Prostate gland (tissue), 2 donors: ENCODE measurements at regions not wholly inside any gene's neighbourhood (a gene's known extent, or its start where the extent isn't known, plus 50 kb on each side); places are given as distances from the start of the nearest gene placed in this dataset.

Experiments
- DNase-seq: peaks from one replicate; pipeline ENCODE4 v3.0.0-alpha.2; 2019; ENCODE audit warnings: low spot score
- H3K27ac ChIP-seq, 2 donors: fragments of 200-600 bp; sonication (generic); 2 replicates each; pipeline ENCODE4 v1.5.1; 2017 to 2019
- H3K27me3 ChIP-seq: fragments of 200-600 bp; sonication (generic); replicated peaks from 2 replicates; pipeline ENCODE4 v1.5.1; 2019; ENCODE audit not compliant: insufficient read depth
- H3K36me3 ChIP-seq, 2 donors: fragments of 200-600 bp; sonication (generic); 1 replicate in 1 of 2; 2 replicates in 1 of 2; pipeline versions ENCODE4 v1.5.1 to v1.8.1; 2017 to 2019
- H3K4me1 ChIP-seq: fragments of 200-600 bp; sonication (generic); replicated peaks from 2 replicates; pipeline ENCODE4 v1.5.1; 2019
- H3K4me3 ChIP-seq, 2 donors: fragments of 200-600 bp; sonication (generic); 2 replicates each; pipeline ENCODE4 v1.5.1; 2017 to 2019
- H3K9me3 ChIP-seq: fragments of 200-600 bp; sonication (generic); 2 replicates; pipeline ENCODE4 v1.5.1; 2017
- POLR2A ChIP-seq: fragments of 450-650 bp; IDR thresholded peaks from one replicate; pipeline ENCODE4 v1.6.1; 2016; ENCODE audit warnings: antibody characterized with exemption, mild to moderate bottlenecking
- POLR2AphosphoS5 ChIP-seq: sonication (generic); formaldehyde crosslinking; IDR thresholded peaks from one replicate; pipeline ENCODE4 v1.6.1; 2017; ENCODE audit warnings: antibody characterized with exemption
- WGBS: methylation state at CpG from one replicate; pipeline ENCODE4 v1.1.5; 2018; 5-methylcytosine and 5-hydroxymethylcytosine counted together
- intact Hi-C: fragments of 100-400 bp; cut with DNase I; formaldehyde crosslinking; loops from one replicate; pipeline ENCODE4 v1.14.2; 2022
- TF ChIP-seq, protein P1 (sequence below), 4 experiments: fragments of 200-600 bp in 2 of 4; fragments of 450-650 bp in 2 of 4; sonication (generic) in 2 of 4; IDR thresholded peaks; 1 replicate in 3 of 4; 2 replicates in 1 of 4; pipeline ENCODE4 v1.5.1; 2016 to 2019; ENCODE audit warnings: antibody characterized with exemption in 4 of 4, mild to moderate bottlenecking in 2 of 4, moderate library complexity in 2 of 4

DNA sequence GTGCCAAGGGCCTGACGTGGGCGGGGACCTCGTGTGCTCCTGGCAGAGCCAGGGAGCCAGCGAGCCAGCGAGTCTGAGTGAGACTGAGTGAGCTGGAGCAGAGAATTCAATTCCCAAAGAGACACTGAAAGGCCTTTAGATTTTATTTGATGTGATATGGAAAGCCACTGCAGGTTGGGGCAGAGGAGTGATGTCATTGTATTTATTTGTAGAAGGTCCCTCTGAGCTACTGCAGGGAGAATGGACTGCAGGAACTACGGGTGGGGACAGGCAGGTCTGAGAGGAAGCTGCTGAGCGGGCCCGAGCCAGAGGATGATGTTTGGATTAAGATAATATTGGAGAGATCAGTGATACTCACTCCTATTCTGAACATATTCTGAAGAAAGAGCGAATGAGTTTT is 445.8 kb upstream of the ANKRD30A start:
- H3K4me1 ChIP-seq, result no peaks in the 10 kb centered on the region
- H3K27ac ChIP-seq, result no peak overlapping the region
- intact Hi-C loops, result no loop called here
- no peaks in the 10 kb centered on the region for H3K36me3 ChIP-seq
- H3K9me3 ChIP-seq, result no peaks in the 10 kb centered on the region
- H3K4me3 ChIP-seq, result no peak overlapping the region
- H3K27me3 ChIP-seq, result no peaks in the 10 kb centered on the region
- DNase-seq, result no peak
- 47% methylated on average over 9 of the region's 9 CpGs for WGBS
- TF ChIP-seq POLR2AphosphoS5, result no peak
- TF ChIP-seq POLR2A, result no peak
- TF ChIP-seq, protein P1, sequence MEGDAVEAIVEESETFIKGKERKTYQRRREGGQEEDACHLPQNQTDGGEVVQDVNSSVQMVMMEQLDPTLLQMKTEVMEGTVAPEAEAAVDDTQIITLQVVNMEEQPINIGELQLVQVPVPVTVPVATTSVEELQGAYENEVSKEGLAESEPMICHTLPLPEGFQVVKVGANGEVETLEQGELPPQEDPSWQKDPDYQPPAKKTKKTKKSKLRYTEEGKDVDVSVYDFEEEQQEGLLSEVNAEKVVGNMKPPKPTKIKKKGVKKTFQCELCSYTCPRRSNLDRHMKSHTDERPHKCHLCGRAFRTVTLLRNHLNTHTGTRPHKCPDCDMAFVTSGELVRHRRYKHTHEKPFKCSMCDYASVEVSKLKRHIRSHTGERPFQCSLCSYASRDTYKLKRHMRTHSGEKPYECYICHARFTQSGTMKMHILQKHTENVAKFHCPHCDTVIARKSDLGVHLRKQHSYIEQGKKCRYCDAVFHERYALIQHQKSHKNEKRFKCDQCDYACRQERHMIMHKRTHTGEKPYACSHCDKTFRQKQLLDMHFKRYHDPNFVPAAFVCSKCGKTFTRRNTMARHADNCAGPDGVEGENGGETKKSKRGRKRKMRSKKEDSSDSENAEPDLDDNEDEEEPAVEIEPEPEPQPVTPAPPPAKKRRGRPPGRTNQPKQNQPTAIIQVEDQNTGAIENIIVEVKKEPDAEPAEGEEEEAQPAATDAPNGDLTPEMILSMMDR (IDR thresholded peaks at IDR 0.05), result no peak

DNA sequence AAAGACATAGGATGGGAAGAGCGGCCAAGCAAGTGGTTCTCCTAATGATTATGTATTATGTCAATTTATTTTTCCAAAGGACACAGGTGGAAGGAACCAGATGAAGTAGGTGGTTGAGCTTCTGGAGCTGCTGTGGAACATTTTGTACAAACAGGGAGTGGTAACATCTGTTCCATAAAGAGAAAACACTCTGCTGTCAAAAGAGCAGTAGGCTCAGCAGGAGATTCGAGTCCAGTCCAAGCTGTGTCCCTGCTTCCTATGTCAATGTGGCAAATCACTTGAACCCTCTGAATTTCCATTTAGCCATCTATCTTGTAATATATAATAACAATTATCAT is 448.0 kb upstream of the ANKRD30A start:
- WGBS, result 71% methylated on average over 2 of the region's 2 CpGs

DNA sequence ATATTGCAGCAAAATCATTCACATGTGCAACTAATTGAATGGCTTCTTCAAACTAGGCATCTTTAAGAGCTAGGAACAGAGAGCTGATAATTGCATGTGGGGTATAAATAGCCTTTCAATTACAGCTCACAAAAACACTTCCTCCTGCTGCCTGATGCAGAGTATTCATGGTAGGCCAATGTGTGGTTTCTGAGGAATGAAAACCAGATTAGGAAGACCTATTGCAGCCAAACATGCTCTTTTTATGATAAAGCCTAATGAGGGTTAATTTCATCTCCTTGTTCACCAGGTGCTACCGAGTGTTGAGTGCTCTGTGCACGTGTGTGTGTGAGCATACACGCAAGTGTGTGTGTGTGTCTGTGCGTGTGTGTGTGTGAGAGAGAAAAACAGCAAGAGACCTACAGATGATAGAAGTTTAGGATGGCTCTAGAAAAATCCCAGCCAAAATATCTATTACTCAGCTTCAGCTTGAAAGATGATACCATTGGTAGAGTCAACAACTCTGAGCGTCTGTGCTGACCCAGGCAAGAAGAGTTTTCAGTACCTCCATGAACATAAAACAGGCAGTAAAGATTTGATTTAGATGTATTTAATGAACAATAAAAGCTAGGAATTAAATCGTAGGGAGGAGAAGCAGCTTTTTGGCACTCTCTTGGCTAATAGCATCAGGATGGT is 448.5 kb upstream of the ANKRD30A start:
- Histone ChIP-seq H3K9me3 (no peaks in the 10 kb centered on the region), H3K27me3 (no peaks in the 10 kb centered on the region), H3K27ac (no peak overlapping the region), H3K4me1 (no peaks in the 10 kb centered on the region), H3K36me3 (no peaks in the 10 kb centered on the region), H3K4me3 (no peak overlapping the region)
- intact Hi-C loops, result no loop called here
- no peak for DNase-seq
- WGBS, result 37% methylated on average over 6 of the region's 6 CpGs
- TF ChIP-seq, protein P1 (IDR thresholded peaks at IDR 0.05), result no peak
- TF ChIP-seq POLR2A, result no peak
- no peak for TF ChIP-seq POLR2AphosphoS5

More for the DNA sequence above, 448.0 kb upstream of the ANKRD30A start:
- no peaks in the 10 kb centered on the region for H3K9me3 ChIP-seq
- no peak for DNase-seq
- no peaks in the 10 kb centered on the region for H3K4me1 ChIP-seq
- H3K4me3 ChIP-seq, result no peak overlapping the region
- H3K27me3 ChIP-seq, result no peaks in the 10 kb centered on the region
- no peak overlapping the region for H3K27ac ChIP-seq
- no peak for TF ChIP-seq POLR2A
- no peak for TF ChIP-seq POLR2AphosphoS5
- TF ChIP-seq, protein P1 (IDR thresholded peaks at IDR 0.05), result no peak
- intact Hi-C loops, result no loop called here
- H3K36me3 ChIP-seq, result no peaks in the 10 kb centered on the region

DNA sequence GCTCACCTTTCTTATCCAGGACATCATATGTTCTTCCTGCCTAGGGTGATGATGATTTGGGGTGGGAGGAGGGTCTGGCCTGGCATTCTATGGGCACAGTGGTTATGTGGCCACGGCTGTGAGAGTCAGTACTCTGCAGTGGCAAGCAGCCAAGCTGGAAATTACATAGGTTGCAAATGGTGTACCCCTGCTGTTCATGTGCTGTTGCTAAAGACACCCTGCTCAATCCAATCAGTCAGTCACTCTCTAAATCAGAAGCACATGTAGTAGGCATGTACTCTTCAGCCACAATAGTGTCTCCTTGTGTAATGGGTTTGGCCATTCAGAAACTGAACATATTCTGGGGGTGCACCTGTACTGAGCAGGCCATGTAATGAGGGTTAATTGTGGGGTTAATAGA is 449.1 kb upstream of the ANKRD30A start:
- WGBS, result 43% methylated on average over 1 of the region's 1 CpG
- Histone ChIP-seq H3K4me3 (no peak overlapping the region), H3K9me3 (no peaks in the 10 kb centered on the region), H3K4me1 (no peaks in the 10 kb centered on the region), H3K27me3 (no peaks in the 10 kb centered on the region), H3K36me3 (no peaks in the 10 kb centered on the region), H3K27ac (no peak overlapping the region)
- TF ChIP-seq POLR2A (no peak), POLR2AphosphoS5 (no peak)
- TF ChIP-seq, protein P1 (IDR thresholded peaks at IDR 0.05), result no peak
- intact Hi-C loops, result no loop called here
- no peak for DNase-seq

DNA sequence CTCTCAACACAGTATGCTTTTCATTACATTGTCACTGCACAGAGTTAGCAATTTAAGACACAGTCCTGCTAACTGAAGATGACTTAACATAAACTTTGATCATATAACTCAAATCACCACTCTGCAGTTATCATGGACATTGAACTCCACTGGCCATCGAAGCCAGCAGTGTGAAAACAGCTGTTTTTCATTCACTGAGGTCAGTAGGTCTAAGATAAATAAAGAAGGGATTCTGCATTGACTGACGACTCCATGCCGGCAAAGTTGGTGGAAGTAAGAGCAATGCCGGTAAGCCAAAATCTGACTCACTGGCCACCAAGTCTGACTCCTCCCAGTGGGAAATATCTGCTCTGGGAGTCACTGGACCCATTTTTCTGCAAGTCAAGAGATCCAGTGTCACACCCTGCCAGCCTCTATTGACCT is 449.9 kb upstream of the ANKRD30A start:
- intact Hi-C loops, result no loop called here
- TF ChIP-seq, protein P1 (IDR thresholded peaks at IDR 0.05), result no peak
- no peak for TF ChIP-seq POLR2A
- TF ChIP-seq POLR2AphosphoS5, result no peak
- Histone ChIP-seq H3K36me3 (no peaks in the 10 kb centered on the region), H3K27ac (no peak overlapping the region), H3K4me1 (no peaks in the 10 kb centered on the region), H3K4me3 (no peak overlapping the region), H3K27me3 (no peaks in the 10 kb centered on the region), H3K9me3 (no peaks in the 10 kb centered on the region)
- no peak for DNase-seq
- WGBS, result 64% methylated on average over 4 of the region's 4 CpGs
